ENCODE measurements at regions not wholly inside any gene's neighbourhood (a gene's known extent, or its start where the extent isn't known, plus 50 kb on each side); places are given as distances from the start of the nearest gene placed in this dataset.

- Histone ChIP-seq H3K9me3 (no peaks in the 10 kb centered on the region), H3K27ac (no peak overlapping the region), H3K4me1 (no peaks in the 10 kb centered on the region), H3K36me3 (no peaks in the 10 kb centered on the region), H3K27me3 (no peaks in the 10 kb centered on the region), H3K4me3 (no peak overlapping the region)
- peak in 1 of 2 donors; percentile 48 for TF ChIP-seq CTCF (IDR thresholded peaks at IDR 0.05)
- DNase-seq (peak in 2 of 4 donors; percentile 13 to 30), ATAC-seq (no peak)
- intact Hi-C loops (cut with DNase I), result no loop called here
These were observed 112.9 kb upstream of the AGA start for GRCh38 chr4:177555007-177555574.

- intact Hi-C loops (cut with DNase I), result no loop called here
- Histone ChIP-seq H3K27me3 (no peaks in the 10 kb centered on the region), H3K27ac (no peak overlapping the region), H3K4me1 (no peaks in the 10 kb centered on the region), H3K36me3 (no peaks in the 10 kb centered on the region), H3K9me3 (no peaks in the 10 kb centered on the region), H3K4me3 (no peak overlapping the region)
- DNase-seq, result peak in 1 of 4 donors; percentile 66
- no peak for TF ChIP-seq CTCF (IDR thresholded peaks at IDR 0.05)
- ATAC-seq, result no peak
These were observed 115.2 kb upstream of the AGA start for GRCh38 chr4:177557416-177557815.

GRCh38 chr4:177558995-177559394, 116.8 kb upstream of the AGA start:
- Histone ChIP-seq H3K27ac (no peak overlapping the region), H3K36me3 (no peaks in the 10 kb centered on the region), H3K9me3 (no peaks in the 10 kb centered on the region), H3K27me3 (no peaks in the 10 kb centered on the region), H3K4me1 (no peaks in the 10 kb centered on the region), H3K4me3 (no peak overlapping the region)
- ATAC-seq, result no peak
- intact Hi-C loops (cut with DNase I), result no loop called here
- TF ChIP-seq CTCF (IDR thresholded peaks at IDR 0.05), result no peak
- DNase-seq, result no peak

- H3K4me1 ChIP-seq, result no peaks in the 10 kb centered on the region
These were observed 119.9 kb upstream of the AGA start for GRCh38 chr4:177562163-177562562.

GRCh38 chr4:177562859-177563258, 120.6 kb upstream of the AGA start:
- no peak for DNase-seq
- intact Hi-C loops (cut with DNase I), result no loop called here
- no peak overlapping the region for H3K27ac ChIP-seq
- no peaks in the 10 kb centered on the region for H3K4me1 ChIP-seq
- H3K4me3 ChIP-seq, result no peak overlapping the region
- H3K27me3 ChIP-seq, result no peaks in the 10 kb centered on the region
- no peak for ATAC-seq
- peaks cover 0 to 5% of the 10 kb centered on the region in 2 donors for H3K9me3 ChIP-seq
- no peak for TF ChIP-seq CTCF (IDR thresholded peaks at IDR 0.05)
- H3K36me3 ChIP-seq, result no peaks in the 10 kb centered on the region

More at GRCh38 chr4:177562163-177562562, 119.9 kb upstream of the AGA start:
- ATAC-seq (no peak), DNase-seq (no peak)
- Histone ChIP-seq H3K36me3 (no peaks in the 10 kb centered on the region), H3K27ac (no peak overlapping the region), H3K27me3 (no peaks in the 10 kb centered on the region), H3K4me3 (no peak overlapping the region), H3K9me3 (peaks cover 0 to 5% of the 10 kb centered on the region in 2 donors)
- TF ChIP-seq CTCF (IDR thresholded peaks at IDR 0.05), result no peak
- intact Hi-C loops (cut with DNase I), result no loop called here
